Effector memory CD8-positive, alpha-beta T cell (primary cell): ENCODE measurements at regions not wholly inside any gene's neighbourhood (a gene's known extent, or its start where the extent isn't known, plus 50 kb on each side); places are given as distances from the start of the nearest gene placed in this dataset.

Source experiments
- ATAC-seq: fragments of 150-1000 bp; cut with Tn5 transposase; replicated peaks from 2 replicates; pipeline ENCODE4 v1.10.0; 2021; ENCODE audit warnings: mild to moderate bottlenecking, moderate library complexity
- DNase-seq, 3 experiments: peaks; one replicate each; pipeline ENCODE4 v3.0.0; 2021
- H3K27ac Mint-ChIP-seq, 2 donors: one replicate each; pipeline ENCODE4 v1.8.0; 2022; ENCODE audit warnings: mild to moderate bottlenecking in 2 of 2, mixed read lengths in 2 of 2, moderate library complexity in 2 of 2
- H3K27me3 Mint-ChIP-seq, 2 donors: one replicate each; pipeline ENCODE4 v1.8.0; 2022; ENCODE audit warnings: mixed read lengths in 2 of 2
- H3K36me3 Mint-ChIP-seq: one replicate; pipeline ENCODE4 v1.8.0; 2022; ENCODE audit warnings: mild to moderate bottlenecking, moderate library complexity, mixed read lengths; ENCODE audit not compliant: insufficient read depth
- H3K4me1 Mint-ChIP-seq, 2 donors: one replicate each; pipeline ENCODE4 v1.8.0; 2022; ENCODE audit warnings: low read depth in 2 of 2, mixed read lengths in 2 of 2
- H3K4me3 Mint-ChIP-seq, 2 donors: one replicate each; pipeline ENCODE4 v1.8.0; 2022; ENCODE audit warnings: mild to moderate bottlenecking in 2 of 2, mixed read lengths in 2 of 2, moderate library complexity in 2 of 2
- H3K9me3 Mint-ChIP-seq, 2 donors: one replicate each; pipeline ENCODE4 v1.8.0; 2022; ENCODE audit warnings: mixed read lengths in 2 of 2

DNA sequence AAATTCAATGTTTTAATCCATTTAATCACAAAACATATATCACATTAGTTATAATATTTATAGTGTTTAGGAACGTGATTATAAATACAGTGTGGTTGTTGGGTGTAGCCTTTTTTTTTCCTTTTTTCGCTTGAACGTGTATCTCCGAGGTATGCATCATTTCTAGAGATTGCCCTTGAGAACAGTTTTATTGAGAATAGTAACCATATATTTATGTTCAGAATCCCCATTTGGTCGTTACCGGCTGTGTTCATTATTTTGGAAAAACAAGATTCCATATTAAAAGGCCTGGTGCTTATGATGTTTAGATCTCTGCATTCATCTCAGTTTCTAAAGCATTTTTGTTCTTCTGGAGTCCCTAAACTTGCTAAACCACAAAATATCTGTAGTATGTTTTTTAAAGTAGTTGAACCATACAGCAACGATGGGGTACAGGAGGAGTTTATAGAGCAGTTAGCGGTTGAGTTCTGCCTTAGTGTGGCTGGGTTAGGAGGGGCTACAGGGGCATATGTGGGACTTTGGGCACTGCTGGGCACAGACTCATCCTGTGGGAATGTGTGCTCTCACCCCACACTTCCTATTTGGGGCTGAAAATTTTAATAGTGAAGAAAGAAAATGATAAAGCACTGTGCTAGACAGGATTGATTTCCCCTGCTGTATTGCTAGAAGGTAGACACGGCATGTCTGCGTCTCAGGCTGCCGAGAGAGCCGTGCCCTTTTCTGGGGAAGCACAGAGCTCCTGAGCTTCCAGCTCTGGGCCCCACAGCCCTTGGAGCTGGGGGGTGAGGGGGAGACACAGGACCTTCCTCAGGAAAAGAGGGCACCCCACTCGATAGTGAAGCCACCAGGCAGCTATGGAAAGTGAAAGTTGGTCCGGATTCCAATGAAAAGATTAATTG lies 81.5 kb upstream of the PPARA start:
- ATAC-seq (no peak), DNase-seq (no peak)
- peaks cover 0 to 62% of the 10 kb centered on the region in 2 donors for H3K27me3 Mint-ChIP-seq
- H3K36me3 Mint-ChIP-seq, result peaks cover 5% of the 10 kb centered on the region
- peak overlapping the region; percentile 72 to 80 for H3K4me3 Mint-ChIP-seq
- peaks cover 7 to 34% of the 10 kb centered on the region in 2 donors for H3K4me1 Mint-ChIP-seq
- peak overlapping the region; percentile 29 to 80 for H3K27ac Mint-ChIP-seq
- no peaks in the 10 kb centered on the region for H3K9me3 Mint-ChIP-seq

DNA sequence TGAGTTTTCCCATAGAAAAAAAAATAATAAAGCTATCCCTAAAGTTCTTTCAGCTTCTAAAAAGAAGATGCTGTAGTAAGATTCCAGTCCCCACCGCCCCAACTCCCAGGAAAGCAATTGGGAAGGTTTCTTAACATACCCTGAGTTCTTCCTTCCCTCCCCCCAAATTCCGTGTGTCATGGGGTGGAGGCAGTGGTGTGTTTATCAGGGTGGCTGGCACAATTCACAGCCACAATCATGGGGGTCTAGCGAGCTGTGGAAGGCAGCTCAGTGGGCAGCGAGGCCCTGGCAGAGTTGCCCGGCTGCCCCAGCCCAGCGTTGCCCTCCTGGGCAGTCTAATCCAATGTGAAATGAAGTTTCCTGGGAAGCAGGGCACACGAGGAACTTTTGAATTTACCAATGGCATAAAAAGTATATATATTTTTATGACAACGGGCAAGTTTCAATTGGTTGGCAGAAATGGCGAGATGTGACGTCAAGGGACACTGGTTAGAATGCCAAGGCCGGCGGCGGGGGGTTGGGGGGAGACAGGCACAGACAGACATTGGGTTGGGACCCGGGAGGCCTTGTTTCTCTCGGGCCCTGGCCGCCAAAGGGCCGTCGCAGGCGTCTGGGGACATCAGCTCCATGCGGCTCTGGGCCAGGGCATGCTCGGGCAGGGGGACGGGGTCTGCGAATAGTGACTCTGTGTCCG lies 80.7 kb upstream of the PPARA start:
- no peak for ATAC-seq
- no peak for DNase-seq
- Mint-ChIP-seq H3K27ac (peak overlapping the region; percentile 29 to 80), H3K4me1 (peaks cover 7 to 34% of the 10 kb centered on the region in 2 donors), H3K36me3 (peaks cover 5% of the 10 kb centered on the region), H3K4me3 (peak overlapping the region; percentile 72 to 80), H3K27me3 (peaks cover 0 to 58% of the 10 kb centered on the region in 2 donors), H3K9me3 (no peaks in the 10 kb centered on the region)

DNA sequence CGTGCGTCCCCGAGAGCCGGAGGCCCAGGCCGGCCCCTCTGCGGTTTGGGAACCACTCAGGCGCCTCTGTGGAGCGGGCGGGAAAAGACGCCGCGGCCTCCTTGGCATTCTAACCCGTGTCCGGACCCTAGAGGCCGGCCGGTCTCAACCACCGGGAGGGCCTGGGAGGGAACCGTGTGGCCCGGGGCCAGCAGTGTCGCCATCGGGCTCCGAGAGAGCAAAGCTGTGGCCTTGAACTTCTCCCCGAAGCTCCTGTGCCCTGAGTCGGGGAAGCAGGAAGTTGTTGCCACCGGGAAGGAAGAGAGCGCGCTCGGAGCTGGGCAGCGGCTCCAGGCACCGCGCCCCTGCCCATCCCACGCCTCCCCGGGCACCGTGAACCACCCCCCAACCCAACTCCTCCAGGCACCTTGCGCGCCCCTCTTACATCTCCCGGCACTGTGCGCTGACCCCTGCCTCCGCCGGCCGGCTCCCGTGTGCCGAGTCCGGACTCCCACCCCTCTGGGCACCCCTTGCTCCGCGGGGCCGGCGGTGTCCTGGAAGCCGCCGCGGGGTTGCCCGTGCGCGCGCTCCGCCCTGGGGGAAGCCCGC lies 80.0 kb upstream of the PPARA start:
- no peaks in the 10 kb centered on the region for H3K9me3 Mint-ChIP-seq

DNA sequence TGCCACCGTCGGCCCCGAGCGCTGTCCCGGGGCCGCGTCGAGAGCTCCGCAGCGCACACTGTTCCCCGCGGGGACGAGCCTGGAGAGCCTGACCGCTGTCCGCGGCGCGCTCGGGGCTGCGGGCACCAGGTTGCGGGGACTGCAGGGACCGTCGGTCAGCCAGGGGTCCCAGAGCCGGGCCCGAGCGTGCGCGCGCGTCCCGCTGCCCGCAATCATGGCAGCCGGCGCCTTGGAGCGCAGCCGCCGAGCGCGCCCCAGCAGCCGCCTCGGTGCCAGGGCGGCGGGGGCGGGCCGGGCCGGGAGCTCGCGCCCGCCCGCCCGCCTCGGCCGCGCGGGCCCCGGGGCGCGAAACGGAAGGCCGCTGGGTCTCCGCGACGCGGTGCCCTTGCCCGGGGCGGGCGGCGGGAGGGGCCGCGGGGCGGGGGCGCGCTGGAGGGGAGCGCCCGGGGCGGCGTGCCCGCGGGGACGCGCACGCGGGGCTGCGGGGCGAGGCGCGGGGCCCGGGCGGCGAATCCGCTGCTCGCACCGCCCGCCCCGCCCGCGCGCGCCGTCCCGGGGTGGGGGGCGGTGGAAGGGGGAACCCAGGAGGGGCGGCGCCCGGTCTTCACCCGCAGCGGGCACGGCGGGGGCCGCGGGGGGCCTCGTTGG lies 79.4 kb upstream of the PPARA start:
- Mint-ChIP-seq H3K4me3 (peak overlapping the region; percentile 72 to 80), H3K27me3 (peaks cover 0 to 54% of the 10 kb centered on the region in 2 donors), H3K4me1 (peaks cover 13 to 29% of the 10 kb centered on the region in 2 donors), H3K36me3 (peaks cover 5% of the 10 kb centered on the region), H3K27ac (no peak overlapping the region), H3K9me3 (no peaks in the 10 kb centered on the region)
- peak; percentile 60 for ATAC-seq
- DNase-seq, result no peak

More for the DNA sequence above, 80.0 kb upstream of the PPARA start:
- peaks cover 0 to 52% of the 10 kb centered on the region in 2 donors for H3K27me3 Mint-ChIP-seq
- no peak overlapping the region for H3K27ac Mint-ChIP-seq
- ATAC-seq (peak; percentile 7), DNase-seq (no peak)
- H3K4me3 Mint-ChIP-seq, result peak overlapping the region; percentile 72 to 80
- H3K36me3 Mint-ChIP-seq, result peaks cover 5% of the 10 kb centered on the region
- H3K4me1 Mint-ChIP-seq, result peaks cover 13 to 29% of the 10 kb centered on the region in 2 donors

DNA sequence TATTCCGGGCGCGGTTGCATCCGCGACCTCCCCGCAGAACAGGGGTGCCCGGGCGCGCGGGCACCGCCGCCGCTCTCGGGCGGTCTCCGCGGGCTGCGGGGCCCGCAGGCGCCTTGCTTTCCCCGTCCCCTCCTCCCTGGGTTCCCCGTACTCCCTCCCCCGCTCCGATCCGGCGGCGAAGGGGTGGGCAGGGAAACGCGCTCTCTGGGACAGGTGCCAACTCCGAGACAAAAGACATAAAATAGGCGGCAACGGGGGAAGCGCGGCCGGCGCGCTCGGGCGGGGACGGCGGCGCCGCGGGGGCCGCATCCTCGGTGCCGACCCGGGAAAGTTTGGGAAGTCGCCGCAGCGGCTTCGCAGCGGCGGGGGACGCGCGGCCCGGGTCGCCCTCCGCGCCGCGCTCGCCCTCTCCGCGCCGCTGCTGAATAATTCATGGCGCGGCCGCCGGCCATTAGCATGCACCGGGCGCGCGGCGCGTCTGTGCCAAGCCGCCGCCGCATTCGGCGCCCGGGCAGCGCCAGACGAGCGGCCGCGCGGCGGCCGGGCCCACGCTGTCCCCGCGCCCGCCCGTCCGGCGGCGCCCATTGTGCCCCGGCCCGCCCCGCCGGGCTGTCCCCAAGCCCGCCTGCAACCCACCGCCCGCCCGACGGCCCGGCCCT lies 78.7 kb upstream of the PPARA start:
- Mint-ChIP-seq H3K27ac (no peak overlapping the region), H3K4me1 (peaks cover 13 to 36% of the 10 kb centered on the region in 2 donors)

DNA sequence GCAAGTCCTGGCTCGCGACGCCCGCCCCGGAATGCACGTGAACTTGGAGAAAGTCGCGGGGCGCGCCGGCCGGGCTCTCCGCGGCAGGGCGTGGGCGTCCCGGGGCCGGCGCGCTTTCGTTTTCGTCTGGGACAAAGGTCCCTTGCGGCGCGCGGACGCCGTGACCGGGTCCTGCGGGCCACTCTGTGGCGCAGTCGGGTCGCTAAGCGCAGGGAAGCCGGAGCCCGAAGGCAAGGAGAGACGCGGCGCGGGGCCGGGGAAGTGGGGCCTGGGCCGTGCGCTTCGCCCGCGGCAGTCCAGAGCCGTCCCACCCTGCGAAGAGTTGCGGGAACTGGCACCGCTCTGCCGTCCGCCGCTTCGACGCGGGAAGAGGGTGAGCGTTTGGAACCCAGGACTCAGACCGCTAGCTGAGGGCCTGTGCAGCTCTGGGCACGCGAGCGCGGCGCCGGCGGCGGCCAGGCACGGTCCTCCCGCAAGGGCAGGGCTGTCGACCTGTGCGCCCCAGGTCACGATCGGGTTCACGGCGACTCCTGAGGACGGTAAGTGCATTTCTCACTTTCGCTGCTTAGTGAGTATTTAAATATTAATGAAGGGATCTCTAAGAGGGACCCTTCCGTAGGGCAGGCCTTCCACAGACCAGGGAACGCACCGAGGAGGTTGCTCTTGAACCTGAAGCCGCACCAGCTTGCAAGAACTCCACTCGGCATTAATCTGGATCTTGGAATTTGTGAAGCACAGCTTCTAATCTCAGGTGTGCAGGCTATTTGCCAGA lies 78.0 kb upstream of the PPARA start:
- DNase-seq, result no peak
- peaks cover 5% of the 10 kb centered on the region for H3K36me3 Mint-ChIP-seq
- peaks cover 0 to 54% of the 10 kb centered on the region in 2 donors for H3K27me3 Mint-ChIP-seq
- H3K4me1 Mint-ChIP-seq, result peaks cover 13 to 40% of the 10 kb centered on the region in 2 donors
- no peaks in the 10 kb centered on the region for H3K9me3 Mint-ChIP-seq
- peak; percentile 19 for ATAC-seq
- no peak overlapping the region for H3K27ac Mint-ChIP-seq
- H3K4me3 Mint-ChIP-seq, result peak overlapping the region; percentile 51 to 65

More for the DNA sequence above, 78.7 kb upstream of the PPARA start:
- ATAC-seq (peak; percentile 15), DNase-seq (no peak)
- Mint-ChIP-seq H3K9me3 (no peaks in the 10 kb centered on the region), H3K27me3 (peaks cover 0 to 60% of the 10 kb centered on the region in 2 donors), H3K4me3 (peak overlapping the region; percentile 71 to 80), H3K36me3 (peaks cover 5% of the 10 kb centered on the region)

DNA sequence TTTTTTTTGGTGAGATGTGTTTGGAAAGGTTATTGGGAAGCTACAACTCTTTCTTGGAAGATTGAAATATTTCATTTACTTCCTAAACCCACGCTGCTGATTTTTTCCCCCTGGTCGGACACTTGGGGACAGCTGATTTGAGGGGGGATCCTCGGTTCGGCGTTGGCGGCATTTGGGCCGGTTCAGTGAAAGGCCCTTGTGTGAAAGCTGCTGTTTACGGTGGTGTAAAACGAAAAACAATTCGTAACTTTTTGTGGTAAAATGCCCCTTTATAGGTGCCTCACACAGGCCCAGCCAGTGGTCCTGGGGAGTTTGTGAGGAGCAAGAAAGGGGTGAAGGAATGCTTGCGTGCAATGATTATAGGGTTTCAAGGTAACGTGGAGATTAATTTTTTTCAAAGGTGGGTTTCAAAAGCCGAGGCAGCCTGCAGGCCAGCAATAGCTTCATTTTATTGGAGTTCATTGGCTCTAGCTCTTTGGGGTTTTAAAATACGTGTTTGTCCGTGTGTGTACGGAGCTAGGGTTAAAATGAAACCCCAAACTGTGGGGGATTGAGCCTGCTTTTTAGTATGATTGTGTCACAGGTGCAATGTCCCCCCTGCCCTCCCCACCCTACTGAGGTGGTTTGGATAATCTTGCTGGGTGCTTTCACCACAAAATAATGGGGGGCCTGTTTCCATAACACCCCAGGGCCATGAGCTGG lies 77.2 kb upstream of the PPARA start:
- Mint-ChIP-seq H3K4me3 (peak overlapping the region in 1 of 2 donors; percentile 65), H3K27ac (no peak overlapping the region)

DNA sequence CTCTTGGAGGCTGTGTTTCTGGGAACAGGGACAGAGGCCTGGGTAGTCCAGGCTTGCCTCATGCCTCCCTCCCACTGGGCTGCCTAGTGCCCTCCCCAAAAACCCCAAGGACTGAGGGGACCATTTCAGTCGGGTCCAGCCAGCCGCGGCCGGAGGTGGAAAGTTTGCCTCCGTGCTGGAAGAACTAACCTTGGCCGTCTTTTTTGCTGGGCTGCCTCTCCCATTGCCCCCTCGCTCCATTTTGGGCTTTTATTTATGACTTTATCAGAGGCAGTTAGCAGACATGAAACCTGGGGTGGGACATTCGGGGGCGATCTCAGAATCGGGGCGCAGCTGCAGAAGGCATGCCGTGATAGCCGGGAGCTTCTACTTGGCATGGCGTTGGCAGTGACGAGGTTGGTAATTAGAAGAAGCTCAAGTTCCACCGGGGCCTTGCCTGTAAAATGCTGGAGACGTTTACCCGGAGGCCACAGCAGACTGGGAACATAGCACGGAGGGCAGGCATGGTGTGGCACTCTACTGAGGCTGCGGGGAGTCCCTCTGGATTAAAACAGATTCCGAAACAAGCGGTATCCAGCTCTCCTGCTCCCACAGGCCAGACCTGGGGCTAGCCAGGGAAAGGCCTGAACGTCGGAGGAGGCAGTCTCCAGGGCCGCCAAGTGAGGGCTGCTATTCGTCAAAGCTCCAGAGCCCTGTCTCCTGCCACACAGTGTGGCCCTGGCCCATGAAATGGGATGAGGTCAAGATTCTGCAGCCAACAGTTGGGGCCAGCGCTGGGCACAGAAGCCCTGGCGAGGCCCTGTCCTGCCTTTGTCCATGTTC lies 76.4 kb upstream of the PPARA start:
- Mint-ChIP-seq H3K4me1 (peaks cover 13 to 35% of the 10 kb centered on the region in 2 donors), H3K9me3 (no peaks in the 10 kb centered on the region), H3K27ac (no peak overlapping the region), H3K36me3 (peaks cover 4% of the 10 kb centered on the region), H3K4me3 (peak overlapping the region in 1 of 2 donors; percentile 43), H3K27me3 (peaks cover 0 to 43% of the 10 kb centered on the region in 2 donors)
- ATAC-seq, result no peak
- DNase-seq, result no peak

More for the DNA sequence above, 77.2 kb upstream of the PPARA start:
- H3K36me3 Mint-ChIP-seq, result peaks cover 5% of the 10 kb centered on the region
- no peaks in the 10 kb centered on the region for H3K9me3 Mint-ChIP-seq
- H3K4me1 Mint-ChIP-seq, result peaks cover 13 to 40% of the 10 kb centered on the region in 2 donors
- DNase-seq (no peak), ATAC-seq (no peak)
- peaks cover 0 to 47% of the 10 kb centered on the region in 2 donors for H3K27me3 Mint-ChIP-seq

DNA sequence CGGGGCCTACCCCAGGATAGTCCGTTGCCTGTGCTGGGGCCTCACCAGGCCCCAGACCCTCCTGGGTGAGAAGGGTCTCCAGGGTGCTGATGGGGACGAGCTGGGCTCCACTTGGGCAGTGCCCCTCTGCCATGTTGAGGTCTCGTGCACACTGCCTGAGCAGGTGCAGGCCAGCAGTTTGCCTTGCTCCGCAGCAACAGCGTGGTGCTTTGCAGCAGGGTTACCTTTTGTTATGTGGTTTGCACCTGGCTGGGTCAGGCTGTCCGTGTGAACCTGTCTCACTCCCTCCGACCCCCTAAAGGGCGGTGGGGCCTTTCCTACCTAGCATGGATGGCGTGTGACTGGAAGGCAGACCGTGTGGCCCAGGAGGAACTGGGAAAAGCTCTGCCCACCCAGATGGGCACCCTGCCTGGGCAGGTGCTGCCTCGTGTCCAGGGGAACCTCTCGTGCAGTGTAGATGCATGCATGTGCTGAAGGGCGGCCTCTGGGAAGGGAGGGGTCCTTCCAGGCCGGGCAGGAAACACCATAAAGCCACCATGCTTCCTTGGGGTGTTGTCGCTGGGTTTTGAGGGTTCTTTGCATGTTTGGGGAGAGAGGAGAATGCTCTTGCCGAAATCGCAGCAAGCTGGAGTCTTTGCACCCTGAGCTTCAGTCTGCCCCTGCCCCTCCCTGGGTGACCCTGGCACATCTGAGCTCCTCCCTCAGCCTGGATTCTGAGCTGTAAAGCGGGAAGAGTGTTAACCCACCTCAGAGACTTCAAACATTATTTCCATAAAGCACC lies 75.4 kb upstream of the PPARA start:
- ATAC-seq (no peak), DNase-seq (no peak)
- peaks cover 0 to 32% of the 10 kb centered on the region in 2 donors for H3K27me3 Mint-ChIP-seq
- no peaks in the 10 kb centered on the region for H3K36me3 Mint-ChIP-seq
- no peaks in the 10 kb centered on the region for H3K9me3 Mint-ChIP-seq
- peak overlapping the region in 1 of 2 donors; percentile 18 for H3K4me3 Mint-ChIP-seq
- peak overlapping the region in 1 of 2 donors; percentile 51 for H3K27ac Mint-ChIP-seq
- H3K4me1 Mint-ChIP-seq, result peaks cover 10 to 27% of the 10 kb centered on the region in 2 donors

DNA sequence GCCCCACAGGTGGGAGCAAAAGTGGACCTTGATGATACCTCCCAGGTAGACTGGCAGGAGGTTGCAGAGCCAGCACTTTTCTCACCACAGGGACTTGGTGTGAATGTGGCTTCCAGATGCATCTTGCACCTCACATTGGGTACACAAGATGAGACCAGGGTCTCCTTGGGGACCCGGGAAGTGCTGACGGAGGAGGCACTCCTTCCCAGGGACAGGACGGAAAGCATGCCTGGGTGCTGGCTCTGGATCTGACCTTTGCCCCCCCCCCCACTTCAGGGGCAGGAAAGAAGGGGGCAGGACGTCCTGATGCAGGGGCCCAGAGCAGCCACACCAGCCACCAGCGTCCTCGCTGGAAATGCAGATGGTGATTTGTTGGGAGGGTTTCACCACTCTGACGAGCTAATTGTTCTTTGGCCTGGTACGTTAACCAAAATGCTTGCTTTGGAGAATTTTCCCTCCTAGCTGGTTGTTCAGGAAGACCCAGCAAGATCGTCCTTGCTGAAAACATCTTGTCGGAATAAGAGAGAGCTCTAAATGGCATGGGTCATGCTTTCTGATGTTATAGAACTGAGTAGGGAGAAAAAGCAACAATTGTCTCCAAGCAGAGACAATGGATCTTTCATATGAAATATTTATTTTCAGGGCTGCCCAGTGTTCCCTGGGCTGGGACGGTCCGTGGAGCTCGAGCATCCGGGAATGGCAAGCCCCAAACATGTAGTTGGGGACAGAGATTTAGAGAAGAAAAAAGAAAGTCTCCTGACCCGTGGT lies 74.4 kb upstream of the PPARA start:
- peaks cover 0 to 32% of the 10 kb centered on the region in 2 donors for H3K27me3 Mint-ChIP-seq
- no peaks in the 10 kb centered on the region for H3K9me3 Mint-ChIP-seq
- H3K4me3 Mint-ChIP-seq, result no peak overlapping the region
- no peaks in the 10 kb centered on the region for H3K36me3 Mint-ChIP-seq
- no peak for ATAC-seq
- H3K4me1 Mint-ChIP-seq, result peaks cover 10 to 30% of the 10 kb centered on the region in 2 donors
- no peak for DNase-seq
- H3K27ac Mint-ChIP-seq, result peak overlapping the region in 1 of 2 donors; percentile 32
